ENCODE measurements at regions not wholly inside any gene's neighbourhood (a gene's known extent, or its start where the extent isn't known, plus 50 kb on each side); places are given as distances from the start of the nearest gene placed in this dataset.

DNA sequence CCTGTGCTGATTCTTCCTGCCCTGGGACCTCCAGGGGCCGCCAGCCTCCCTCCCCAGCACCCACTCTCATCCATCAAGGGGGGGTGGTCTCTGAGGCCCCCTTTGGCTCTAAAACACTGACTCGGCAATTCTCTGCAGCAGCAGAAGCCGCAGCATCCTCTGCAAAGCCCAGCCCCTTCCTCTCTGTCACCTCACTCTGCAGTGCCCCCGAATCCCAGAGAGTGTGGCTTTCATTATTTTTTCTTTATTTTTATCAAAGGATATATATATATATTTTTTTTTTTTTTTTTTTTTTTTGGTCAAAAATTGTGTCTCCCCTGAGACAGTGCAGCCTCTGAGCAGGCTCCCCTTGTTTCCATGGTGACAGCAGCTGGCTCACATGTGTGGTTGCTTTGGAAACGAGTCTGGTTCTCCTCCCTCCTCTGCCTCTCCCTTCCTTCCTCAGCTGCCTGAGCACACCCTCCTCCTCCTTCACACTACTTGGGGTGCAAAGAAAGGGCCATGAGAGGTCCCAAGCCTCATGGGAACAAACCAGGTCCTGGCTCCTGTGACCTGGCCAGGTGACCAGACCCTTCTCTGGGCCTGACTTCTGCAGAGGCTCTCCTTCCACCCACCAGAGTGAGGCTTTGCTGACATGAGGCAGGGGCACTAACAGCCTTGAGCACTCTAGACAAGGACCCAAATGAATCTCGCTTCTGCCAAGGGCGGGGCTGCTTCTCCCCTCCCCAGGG, 100.5 kb downstream of the LRRC74A start:
- TF ChIP-seq CTCF (IDR thresholded peaks at IDR 0.05), result no peak
- no peak for TF ChIP-seq MAX (IDR thresholded peaks at IDR 0.05; ENCODE audit: low read depth)
- TF ChIP-seq TCF12 (IDR thresholded peaks at IDR 0.05), result no peak
- TF ChIP-seq RXRA (IDR thresholded peaks at IDR 0.05; ENCODE audit: borderline replicate concordance, low read depth), result no peak
- no peak for TF ChIP-seq EZH2phosphoT487 (IDR thresholded peaks at IDR 0.05; ENCODE audit: borderline replicate concordance, low read depth)
- TF ChIP-seq GATA2 (CRISPR knock-in tag; IDR thresholded peaks at IDR 0.05), result no peak
- TF ChIP-seq REST (IDR thresholded peaks at IDR 0.05; ENCODE audit: low read depth, low read length), result no peak
- TF ChIP-seq RCOR1 (IDR thresholded peaks at IDR 0.05; ENCODE audit: low read length), result no peak
